HG03159 (cell line): ENCODE measurements at regions not wholly inside any gene's neighbourhood (a gene's known extent, or its start where the extent isn't known, plus 50 kb on each side); places are given as distances from the start of the nearest gene placed in this dataset.

Source experiments
- ATAC-seq: cut with Tn5 transposase; IDR thresholded peaks from one replicate; pipeline ENCODE4 v1.9.1; 2021; ENCODE audit warnings: mild to moderate bottlenecking, moderate library complexity; ENCODE audit not compliant: unreplicated experiment

GRCh38 chr4:14277505-14277904 is 650.0 kb upstream of the BOD1L1 start:
- no peak for ATAC-seq

DNA sequence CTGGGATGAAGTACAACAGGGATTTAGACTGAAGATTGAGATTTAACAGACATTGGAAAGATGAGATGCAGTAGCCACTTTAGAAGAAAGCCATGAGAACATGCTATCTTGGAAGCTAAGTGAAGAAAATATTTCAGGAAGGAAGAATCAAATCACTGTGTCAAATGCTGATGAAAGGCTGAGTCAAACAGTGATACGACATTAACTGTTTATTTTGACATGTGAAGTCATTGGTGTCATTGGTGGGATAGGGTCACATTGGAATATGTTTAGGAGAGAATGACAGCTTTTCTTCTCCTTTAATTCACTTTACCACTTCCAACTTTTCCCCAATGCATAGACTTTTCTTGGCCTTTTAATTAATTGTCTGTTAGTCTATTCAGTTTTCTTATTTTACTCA is 653.0 kb upstream of the BOD1L1 start:
- ATAC-seq: no peak

- no peak for ATAC-seq
Observed at GRCh38 chr4:14284578-14284977, 657.1 kb upstream of the BOD1L1 start.

- no peak for ATAC-seq
Observed at GRCh38 chr4:14289708-14290107, 662.2 kb upstream of the BOD1L1 start.

GRCh38 chr4:14293582-14293981 is 666.1 kb upstream of the BOD1L1 start:
- no peak for ATAC-seq

GRCh38 chr4:14294611-14295010 is 667.1 kb upstream of the BOD1L1 start:
- ATAC-seq: no peak

DNA sequence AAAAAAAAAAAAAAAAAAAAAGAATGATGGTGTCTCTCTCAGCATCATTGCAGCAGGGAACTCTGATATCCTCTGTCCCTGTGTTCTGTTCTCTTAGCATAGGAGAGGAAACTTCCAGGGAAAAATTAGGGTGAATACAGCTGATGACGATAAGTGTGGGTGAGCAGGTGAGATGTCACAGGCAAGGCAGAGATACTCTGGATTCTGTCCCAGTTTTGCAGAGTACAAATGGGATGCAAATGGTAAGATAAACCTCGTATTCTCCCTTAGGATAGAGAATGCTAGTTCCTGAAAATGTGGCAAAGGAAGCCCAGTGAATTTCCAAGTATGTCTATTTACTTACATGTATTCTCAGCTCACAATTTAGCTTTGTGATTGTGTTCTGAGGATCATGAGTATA is 671.6 kb upstream of the BOD1L1 start:
- no peak for ATAC-seq

GRCh38 chr4:14302021-14302420 is 674.5 kb upstream of the BOD1L1 start:
- ATAC-seq: no peak

GRCh38 chr4:14303856-14304255 is 676.3 kb upstream of the BOD1L1 start:
- no peak for ATAC-seq

GRCh38 chr4:14308229-14308651 is 680.7 kb upstream of the BOD1L1 start:
- no peak for ATAC-seq

- no peak for ATAC-seq
Observed at GRCh38 chr4:14309431-14309830, 681.9 kb upstream of the BOD1L1 start.

- ATAC-seq: no peak
Observed at GRCh38 chr4:14313757-14314156, 686.2 kb upstream of the BOD1L1 start.

GRCh38 chr4:14315129-14315528 is 687.2 kb upstream of the CPEB2 start:
- ATAC-seq: no peak

DNA sequence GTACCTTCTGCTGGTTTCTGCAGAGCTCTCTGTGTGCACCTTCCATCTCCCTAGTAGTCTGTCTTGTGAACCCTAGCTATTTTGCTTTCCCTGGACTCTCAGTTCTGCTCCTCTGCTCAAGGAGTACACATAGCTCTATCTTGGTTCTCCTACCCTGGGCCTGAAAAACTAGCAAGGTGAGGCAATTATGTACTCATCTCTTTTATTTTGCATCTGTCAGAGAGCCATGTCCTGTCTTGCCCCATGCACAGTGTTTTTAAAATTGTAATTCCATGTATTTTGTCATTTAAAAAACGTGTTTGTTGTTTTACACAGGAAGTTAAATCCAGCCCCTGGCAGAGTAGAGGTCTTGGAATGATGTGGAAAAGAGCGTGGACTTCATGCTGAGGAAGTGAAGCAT is 684.9 kb upstream of the CPEB2 start:
- ATAC-seq: no peak

DNA sequence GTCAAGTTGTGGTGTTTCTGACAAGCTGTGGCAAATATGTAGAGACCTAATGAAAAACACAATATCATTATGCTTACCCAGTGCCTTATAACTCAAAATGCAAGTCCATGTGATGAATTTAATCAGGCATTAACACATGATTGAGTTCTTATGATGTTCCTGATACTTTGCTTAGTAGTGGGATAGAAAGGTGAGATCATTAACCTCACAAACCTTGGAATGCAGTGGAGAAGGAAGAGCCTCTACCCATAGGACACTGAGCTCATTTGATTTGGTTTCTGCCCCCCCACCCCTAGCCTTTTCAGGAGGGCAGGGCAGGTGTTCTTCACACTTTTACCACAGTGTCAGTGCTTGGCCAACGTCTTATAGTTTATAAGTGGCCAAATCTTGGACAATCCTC is 683.6 kb upstream of the CPEB2 start:
- no peak for ATAC-seq

DNA sequence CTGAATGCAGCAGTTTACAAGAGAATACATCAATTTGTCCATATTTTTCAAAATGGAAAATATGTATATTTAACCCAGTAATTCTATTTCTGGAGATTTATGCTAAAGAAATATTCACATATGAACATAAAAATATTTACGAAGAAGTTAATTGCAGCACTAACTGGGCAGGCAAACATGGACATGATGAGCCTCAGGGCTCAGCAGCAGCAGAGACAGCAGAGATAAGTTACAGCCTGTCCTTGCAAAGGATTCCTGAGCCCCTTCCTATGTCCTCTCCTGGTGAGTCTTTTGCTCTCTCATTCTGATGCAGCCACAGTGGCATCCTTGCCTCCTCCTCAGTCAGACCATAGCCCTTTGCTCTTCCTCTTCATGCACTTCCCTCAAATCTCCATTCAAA is 680.6 kb upstream of the CPEB2 start:
- ATAC-seq: no peak

- no peak for ATAC-seq
Observed at GRCh38 chr4:14323191-14323590, 679.1 kb upstream of the CPEB2 start.

GRCh38 chr4:14329228-14329627 is 673.1 kb upstream of the CPEB2 start:
- no peak for ATAC-seq

- ATAC-seq: no peak
Observed at GRCh38 chr4:14333616-14334015, 668.7 kb upstream of the CPEB2 start.

- ATAC-seq: no peak
Observed at GRCh38 chr4:14334166-14334565, 668.1 kb upstream of the CPEB2 start.

DNA sequence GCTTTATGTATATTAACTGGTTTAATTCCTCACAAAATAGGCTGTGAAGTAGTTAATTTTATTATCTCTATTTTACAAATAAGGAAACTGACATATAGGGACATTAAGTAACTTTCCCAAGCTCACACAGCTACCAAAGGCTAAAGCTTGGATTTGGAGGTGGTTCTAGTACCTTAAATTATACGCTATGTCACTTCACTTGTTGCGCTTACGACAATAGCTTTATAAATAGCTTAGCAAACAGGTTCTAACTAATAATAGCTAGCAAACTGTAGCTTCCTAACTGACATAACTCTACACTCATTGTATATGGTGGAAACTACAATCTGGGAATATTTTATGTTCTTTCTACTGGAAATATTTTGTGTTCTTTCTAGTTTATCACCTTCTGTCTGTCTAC is 666.4 kb upstream of the CPEB2 start:
- ATAC-seq: no peak

DNA sequence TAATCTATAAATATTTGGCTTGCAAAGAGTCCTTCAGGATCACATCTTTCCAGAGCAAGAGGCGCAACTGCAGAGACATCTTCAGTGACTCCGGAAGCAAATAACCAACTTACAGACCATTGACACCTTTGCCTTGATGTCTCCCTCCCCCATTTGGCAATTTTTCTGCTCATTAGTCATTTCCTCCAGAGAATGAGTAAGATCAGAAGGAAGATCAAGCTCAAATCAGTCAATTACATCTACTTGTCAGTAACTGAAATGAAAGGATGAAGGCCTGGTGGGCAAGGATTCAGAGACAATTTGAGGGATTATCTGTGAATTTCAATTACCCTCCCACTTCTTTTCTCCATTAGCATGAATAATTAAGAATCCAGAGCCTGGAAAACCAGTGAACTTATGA is 665.6 kb upstream of the CPEB2 start:
- no peak for ATAC-seq

DNA sequence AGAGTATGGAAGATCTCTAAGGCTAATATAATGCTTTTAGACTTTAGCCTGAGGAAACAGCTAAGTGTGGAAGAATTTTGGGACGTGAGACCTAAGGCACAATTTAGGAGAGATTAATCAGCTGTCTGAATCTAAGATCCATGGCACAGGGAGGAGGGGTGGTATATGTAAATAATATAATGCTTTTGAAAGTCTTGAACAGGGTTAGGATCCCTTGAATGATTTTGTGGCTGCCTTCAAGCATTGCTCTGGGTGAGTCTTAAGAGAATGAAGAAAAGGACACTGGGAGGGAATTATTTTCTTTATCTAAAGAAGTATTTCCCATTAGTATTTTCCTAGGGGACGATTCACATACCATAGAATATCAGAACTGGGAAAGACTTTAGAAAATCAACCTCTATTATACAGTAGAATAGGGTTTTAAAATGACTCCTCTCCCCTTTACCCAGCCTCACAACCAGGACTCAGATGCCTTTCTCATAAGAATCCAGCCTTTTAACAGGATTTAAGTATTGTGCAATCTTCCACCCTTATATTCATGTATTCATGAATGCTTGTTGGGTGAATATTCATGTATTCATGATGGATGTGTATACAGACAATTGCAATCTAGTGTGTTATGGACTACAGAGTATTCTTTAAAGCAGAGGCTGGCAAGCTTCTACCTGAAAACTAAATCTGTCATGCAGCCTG is 664.2 kb upstream of the CPEB2 start:
- ATAC-seq: no peak
